H1 (cell line): ENCODE measurements at regions not wholly inside any gene's neighbourhood (a gene's known extent, or its start where the extent isn't known, plus 50 kb on each side); places are given as distances from the start of the nearest gene placed in this dataset.

Source experiments
- BCL11A ChIP-seq, 2 experiments: IDR thresholded peaks; one replicate each; pipeline ENCODE4 v1.6.1; 2011; ENCODE audit warnings: low read depth in 2 of 2, low read length in 2 of 2, mild to moderate bottlenecking in 2 of 2
- CEBPB ChIP-seq: IDR thresholded peaks from 2 replicates; pipeline ENCODE4 v1.6.1; 2012; ENCODE audit warnings: low read depth, low read length
- CTBP2 ChIP-seq: IDR thresholded peaks from 2 replicates; pipeline ENCODE4 v1.7.0; 2011; ENCODE audit warnings: borderline replicate concordance, mild to moderate bottlenecking, moderate library complexity, mixed read lengths, low read length; ENCODE audit not compliant: insufficient read depth, insufficient read length
- POLR2AphosphoS5 ChIP-seq: IDR thresholded peaks from 2 replicates; pipeline ENCODE4 v1.6.1; 2011; ENCODE audit warnings: low read depth, low read length

DNA sequence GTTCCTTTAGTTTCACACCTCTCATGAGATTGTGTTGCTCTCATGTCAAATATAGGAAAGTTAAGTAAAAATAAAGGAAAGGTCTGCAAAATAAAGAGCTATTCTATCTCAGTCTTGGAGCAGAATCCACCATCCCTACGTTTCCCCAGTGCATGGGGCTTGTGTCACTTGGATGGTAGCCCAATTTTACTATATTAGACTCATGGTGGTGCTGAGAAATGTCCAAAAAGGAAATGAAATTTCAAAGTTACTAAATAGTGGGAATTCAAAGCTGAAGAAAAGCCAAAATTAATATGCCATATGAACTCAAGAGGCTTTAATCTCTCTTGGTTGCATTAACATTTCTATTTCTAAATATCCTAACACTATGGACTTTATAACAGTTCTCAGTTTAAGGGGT, 1283.3 kb upstream of the GJE1 start:
- no peak for TF ChIP-seq CTBP2
- no peak for TF ChIP-seq POLR2AphosphoS5
- no peak for TF ChIP-seq CEBPB
- no peak for TF ChIP-seq BCL11A (IDR thresholded peaks at IDR 0.05; ENCODE audit: low read depth in 2 of 2, low read length in 2 of 2)
